Osteocyte (in vitro differentiated cells): ENCODE measurements at regions not wholly inside any gene's neighbourhood (a gene's known extent, or its start where the extent isn't known, plus 50 kb on each side); places are given as distances from the start of the nearest gene placed in this dataset.

Source experiments
- DNase-seq: peaks from one replicate; pipeline ENCODE4 v3.0.0; 2021; ENCODE audit warnings: mixed read lengths; ENCODE audit not compliant: unreplicated experiment; ENCODE audit errors: extremely low spot score
- H3K27ac Mint-ChIP-seq: one replicate; pipeline ENCODE4 v1.8.0; 2021; ENCODE audit warnings: mild to moderate bottlenecking, mixed read lengths; ENCODE audit not compliant: unreplicated experiment
- H3K27me3 Mint-ChIP-seq: one replicate; pipeline ENCODE4 v1.8.0; 2021; ENCODE audit warnings: mixed read lengths; ENCODE audit not compliant: unreplicated experiment
- H3K36me3 Mint-ChIP-seq: one replicate; pipeline ENCODE4 v1.8.0; 2021; ENCODE audit warnings: mixed read lengths; ENCODE audit not compliant: unreplicated experiment
- H3K4me1 Mint-ChIP-seq: one replicate; pipeline ENCODE4 v1.8.0; 2021; ENCODE audit warnings: mixed read lengths; ENCODE audit not compliant: unreplicated experiment
- H3K4me3 Mint-ChIP-seq: one replicate; pipeline ENCODE4 v1.8.0; 2021; ENCODE audit warnings: mild to moderate bottlenecking, moderate library complexity, mixed read lengths; ENCODE audit not compliant: unreplicated experiment
- H3K9me3 Mint-ChIP-seq: one replicate; pipeline ENCODE4 v1.8.0; 2021; ENCODE audit warnings: mixed read lengths; ENCODE audit not compliant: unreplicated experiment
- TF ChIP-seq, protein P1 (sequence below): fragments of 200-600 bp; sonication (generic); IDR thresholded peaks from 2 replicates; pipeline ENCODE4 v1.5.0; 2021; ENCODE audit warnings: antibody characterized with exemption, mild to moderate bottlenecking, moderate library complexity

DNA sequence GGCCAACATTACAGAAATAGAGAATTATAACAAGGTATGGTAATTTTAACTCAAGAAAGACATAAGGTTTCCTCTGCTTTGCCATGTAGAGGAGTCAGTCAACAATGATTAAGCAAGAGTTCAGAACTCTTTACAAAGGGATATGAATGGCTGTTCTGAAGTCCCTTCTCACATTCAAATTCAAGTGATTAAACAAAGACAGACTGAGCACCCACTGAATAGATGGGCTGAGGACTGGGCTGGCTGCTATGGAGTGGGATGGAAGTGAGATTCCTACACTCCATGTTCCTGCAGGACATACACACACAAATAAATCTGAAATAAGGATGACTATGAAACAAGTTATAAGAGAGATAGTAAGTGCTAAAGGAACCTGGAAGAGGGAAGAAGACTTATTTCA, 199.0 kb upstream of the GRIP1 start:
- Mint-ChIP-seq H3K27ac (no peak overlapping the region), H3K36me3 (no peaks in the 10 kb centered on the region), H3K4me1 (no peaks in the 10 kb centered on the region), H3K27me3 (peaks cover 10% of the 10 kb centered on the region), H3K9me3 (no peaks in the 10 kb centered on the region), H3K4me3 (no peak overlapping the region)
- DNase-seq: no peak
- TF ChIP-seq, protein P1, sequence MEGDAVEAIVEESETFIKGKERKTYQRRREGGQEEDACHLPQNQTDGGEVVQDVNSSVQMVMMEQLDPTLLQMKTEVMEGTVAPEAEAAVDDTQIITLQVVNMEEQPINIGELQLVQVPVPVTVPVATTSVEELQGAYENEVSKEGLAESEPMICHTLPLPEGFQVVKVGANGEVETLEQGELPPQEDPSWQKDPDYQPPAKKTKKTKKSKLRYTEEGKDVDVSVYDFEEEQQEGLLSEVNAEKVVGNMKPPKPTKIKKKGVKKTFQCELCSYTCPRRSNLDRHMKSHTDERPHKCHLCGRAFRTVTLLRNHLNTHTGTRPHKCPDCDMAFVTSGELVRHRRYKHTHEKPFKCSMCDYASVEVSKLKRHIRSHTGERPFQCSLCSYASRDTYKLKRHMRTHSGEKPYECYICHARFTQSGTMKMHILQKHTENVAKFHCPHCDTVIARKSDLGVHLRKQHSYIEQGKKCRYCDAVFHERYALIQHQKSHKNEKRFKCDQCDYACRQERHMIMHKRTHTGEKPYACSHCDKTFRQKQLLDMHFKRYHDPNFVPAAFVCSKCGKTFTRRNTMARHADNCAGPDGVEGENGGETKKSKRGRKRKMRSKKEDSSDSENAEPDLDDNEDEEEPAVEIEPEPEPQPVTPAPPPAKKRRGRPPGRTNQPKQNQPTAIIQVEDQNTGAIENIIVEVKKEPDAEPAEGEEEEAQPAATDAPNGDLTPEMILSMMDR: no peak

DNA sequence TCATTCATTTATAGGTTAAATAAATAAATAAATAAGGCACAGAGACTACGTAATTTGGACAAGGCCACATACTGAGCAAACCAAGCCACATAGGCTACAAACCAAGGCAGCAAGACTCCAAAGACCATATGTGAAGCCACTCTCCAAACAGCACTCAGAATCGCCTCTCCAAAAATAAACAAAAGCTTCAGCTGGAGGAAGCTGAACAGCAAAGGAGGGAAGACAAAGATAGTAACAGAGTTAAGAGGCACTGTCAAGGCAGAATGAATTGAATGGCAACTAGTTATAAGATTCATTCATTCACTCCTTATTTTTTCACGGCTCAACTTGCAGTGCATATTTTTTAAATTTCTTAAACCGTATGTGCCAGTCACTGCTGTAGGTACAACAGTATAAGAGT, 200.5 kb upstream of the GRIP1 start:
- peaks cover 10% of the 10 kb centered on the region for H3K27me3 Mint-ChIP-seq
- TF ChIP-seq, protein P1: no peak
- H3K4me3 Mint-ChIP-seq: no peak overlapping the region
- no peaks in the 10 kb centered on the region for H3K4me1 Mint-ChIP-seq
- H3K9me3 Mint-ChIP-seq: no peaks in the 10 kb centered on the region
- no peak overlapping the region for H3K27ac Mint-ChIP-seq
- no peak for DNase-seq
- H3K36me3 Mint-ChIP-seq: no peaks in the 10 kb centered on the region

DNA sequence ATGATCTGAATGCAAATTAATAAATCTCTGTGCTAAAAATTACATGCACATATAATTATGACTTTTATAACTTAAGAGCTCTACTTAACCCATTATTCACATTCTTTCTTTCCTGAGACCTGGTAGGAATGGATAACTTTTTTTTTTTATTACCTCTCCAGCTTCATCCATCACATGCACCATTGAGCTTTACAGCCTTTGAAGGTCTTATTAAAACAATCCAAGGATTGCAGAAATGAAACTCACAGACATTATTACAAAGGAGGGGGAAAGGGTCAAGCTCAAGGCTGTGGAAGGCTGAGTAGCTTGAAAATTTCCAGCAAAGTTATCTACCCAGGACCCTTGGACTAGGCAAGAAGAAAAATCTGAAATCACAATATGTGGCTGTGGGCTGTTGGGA, 202.5 kb upstream of the GRIP1 start:
- no peak for DNase-seq
- peaks cover 10% of the 10 kb centered on the region for H3K27me3 Mint-ChIP-seq
- no peak overlapping the region for H3K27ac Mint-ChIP-seq
- TF ChIP-seq, protein P1: no peak
- H3K4me3 Mint-ChIP-seq: no peak overlapping the region
- no peaks in the 10 kb centered on the region for H3K9me3 Mint-ChIP-seq
- H3K36me3 Mint-ChIP-seq: no peaks in the 10 kb centered on the region
- H3K4me1 Mint-ChIP-seq: no peaks in the 10 kb centered on the region

DNA sequence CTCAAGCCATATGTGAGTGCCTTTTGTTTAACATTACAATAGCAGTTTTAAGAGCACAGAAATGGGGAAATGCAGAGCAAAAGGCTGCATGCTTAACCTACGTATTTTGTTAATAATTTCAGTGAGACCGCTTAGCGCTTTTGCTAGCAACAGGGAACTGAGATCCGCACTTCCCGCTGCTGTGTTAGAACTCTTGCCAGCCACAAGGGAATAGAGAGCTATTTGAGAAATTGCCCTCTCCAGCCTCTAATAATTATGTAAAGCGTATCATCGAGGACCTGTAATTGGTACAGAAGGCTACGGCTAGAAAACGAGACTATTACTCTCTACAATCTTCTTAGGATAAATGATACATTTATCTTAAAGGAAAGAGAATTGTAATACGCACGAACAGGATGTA, 205.2 kb upstream of the GRIP1 start:
- Mint-ChIP-seq H3K4me3 (no peak overlapping the region), H3K36me3 (no peaks in the 10 kb centered on the region), H3K4me1 (no peaks in the 10 kb centered on the region), H3K27ac (no peak overlapping the region), H3K9me3 (no peaks in the 10 kb centered on the region), H3K27me3 (peaks cover 5% of the 10 kb centered on the region)
- DNase-seq: no peak
- TF ChIP-seq, protein P1: no peak

DNA sequence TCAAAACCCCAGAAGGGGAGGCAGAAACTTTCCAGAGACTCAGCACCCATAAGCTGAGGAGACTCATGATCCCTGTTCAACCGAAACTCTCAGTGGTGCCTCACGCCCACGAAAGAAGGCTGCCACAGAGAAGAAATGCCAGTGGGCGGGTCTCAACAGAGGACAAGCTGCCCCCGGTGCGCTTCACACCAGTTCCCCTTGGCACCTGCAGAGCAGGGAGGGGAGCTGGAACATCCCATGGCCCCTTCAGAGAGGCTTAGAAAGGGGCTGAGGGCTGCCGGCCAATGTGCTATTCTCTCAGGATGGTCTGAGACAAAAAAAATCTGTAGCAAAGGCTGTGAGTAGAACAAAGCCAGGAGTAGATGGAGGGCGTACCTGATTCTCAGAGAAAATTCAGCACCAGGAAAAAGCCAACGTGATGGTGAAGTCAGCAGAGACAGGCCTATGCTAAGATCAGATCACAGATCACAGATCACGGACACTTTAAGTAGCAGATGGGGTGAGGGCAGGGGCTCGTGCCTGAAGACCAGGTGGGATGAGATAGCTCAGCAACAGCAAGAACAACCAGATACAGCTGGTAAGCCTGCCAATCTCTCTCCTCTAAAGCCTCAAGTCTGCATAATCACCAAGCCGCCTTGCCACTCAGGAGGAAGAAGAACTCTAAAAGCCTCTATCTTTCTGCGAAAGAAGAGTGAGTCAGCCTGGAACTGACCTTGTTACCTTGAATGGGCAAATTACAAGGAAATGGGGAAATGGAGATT, 206.4 kb upstream of the GRIP1 start:
- H3K4me3 Mint-ChIP-seq: no peak overlapping the region

More for the DNA sequence above, 206.4 kb upstream of the GRIP1 start:
- no peaks in the 10 kb centered on the region for H3K4me1 Mint-ChIP-seq
- DNase-seq: no peak
- H3K27ac Mint-ChIP-seq: no peak overlapping the region
- TF ChIP-seq, protein P1: no peak
- no peaks in the 10 kb centered on the region for H3K9me3 Mint-ChIP-seq
- no peaks in the 10 kb centered on the region for H3K27me3 Mint-ChIP-seq
- no peaks in the 10 kb centered on the region for H3K36me3 Mint-ChIP-seq
